HEK293 (cell line): ENCODE measurements at regions not wholly inside any gene's neighbourhood (a gene's known extent, or its start where the extent isn't known, plus 50 kb on each side); places are given as distances from the start of the nearest gene placed in this dataset.
"Not testable (repeated sequence)": the region's sequence is repeated elsewhere in the genome, so short reads cannot be mapped to it uniquely, and the experiment has no call there.

Source experiments
- YY1 ChIP-seq: fragments of 450-650 bp; formaldehyde crosslinking; IDR thresholded peaks from 2 replicates; pipeline ENCODE4 v1.5.1; 2018; ENCODE audit warnings: missing biosample characterization, missing genetic modification characterization
- ZNF10 ChIP-seq: fragments of 450-650 bp; formaldehyde crosslinking; IDR thresholded peaks from 2 replicates; pipeline ENCODE4 v1.5.1; 2017; ENCODE audit warnings: missing biosample characterization, missing genetic modification characterization
- ZNF423 ChIP-seq: fragments of 450-650 bp; formaldehyde crosslinking; IDR thresholded peaks from 2 replicates; pipeline ENCODE4 v1.5.1; 2016; ENCODE audit warnings: missing biosample characterization, missing genetic modification characterization
- ZNF426 ChIP-seq: fragments of 450-650 bp; formaldehyde crosslinking; IDR thresholded peaks from 2 replicates; pipeline ENCODE4 v1.5.1; 2017; ENCODE audit warnings: missing biosample characterization, missing genetic modification characterization, mild to moderate bottlenecking, inconsistent platforms, moderate library complexity
- TF ChIP-seq, protein P1 (sequence below): fragments of 450-650 bp; formaldehyde crosslinking; IDR thresholded peaks from 2 replicates; pipeline ENCODE4 v1.5.1; 2016; ENCODE audit warnings: missing biosample characterization, missing genetic modification characterization
- TF ChIP-seq, protein P2 (sequence below): fragments of 450-650 bp; formaldehyde crosslinking; IDR thresholded peaks from 2 replicates; pipeline ENCODE4 v1.5.1; 2016; ENCODE audit warnings: missing biosample characterization, missing genetic modification characterization
- TF ChIP-seq, protein P3 (sequence below): fragments of 450-650 bp; formaldehyde crosslinking; IDR thresholded peaks from 2 replicates; pipeline ENCODE4 v1.5.1; 2016; ENCODE audit warnings: missing biosample characterization, missing genetic modification characterization, low read depth

DNA sequence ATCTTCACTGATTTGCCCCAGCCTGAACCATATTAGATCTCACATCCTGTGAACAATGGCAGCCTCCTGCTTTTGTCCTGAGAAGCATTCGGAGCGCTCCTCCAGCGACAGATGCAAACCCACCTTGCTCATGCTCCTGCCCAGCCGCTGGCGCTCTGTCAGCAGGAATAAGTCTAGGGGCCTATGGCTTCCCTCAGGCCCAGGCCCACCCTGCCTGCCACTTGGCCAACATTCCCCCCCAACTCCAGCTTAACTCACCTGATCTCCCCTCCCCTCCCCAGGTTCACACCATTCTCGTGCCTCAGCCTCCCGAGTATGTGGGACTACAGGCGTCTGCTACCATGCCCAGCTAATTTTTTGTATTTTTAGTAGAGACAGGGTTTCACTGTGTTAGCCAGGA lies 4472.8 kb upstream of the OR11H1 start:
- not testable (repeated sequence) for TF ChIP-seq YY1 (tag by site-specific recombination); ZNF426; ZNF10 (tag by site-specific recombination); ZNF423 (tag by site-specific recombination)
- TF ChIP-seq, protein P1, sequence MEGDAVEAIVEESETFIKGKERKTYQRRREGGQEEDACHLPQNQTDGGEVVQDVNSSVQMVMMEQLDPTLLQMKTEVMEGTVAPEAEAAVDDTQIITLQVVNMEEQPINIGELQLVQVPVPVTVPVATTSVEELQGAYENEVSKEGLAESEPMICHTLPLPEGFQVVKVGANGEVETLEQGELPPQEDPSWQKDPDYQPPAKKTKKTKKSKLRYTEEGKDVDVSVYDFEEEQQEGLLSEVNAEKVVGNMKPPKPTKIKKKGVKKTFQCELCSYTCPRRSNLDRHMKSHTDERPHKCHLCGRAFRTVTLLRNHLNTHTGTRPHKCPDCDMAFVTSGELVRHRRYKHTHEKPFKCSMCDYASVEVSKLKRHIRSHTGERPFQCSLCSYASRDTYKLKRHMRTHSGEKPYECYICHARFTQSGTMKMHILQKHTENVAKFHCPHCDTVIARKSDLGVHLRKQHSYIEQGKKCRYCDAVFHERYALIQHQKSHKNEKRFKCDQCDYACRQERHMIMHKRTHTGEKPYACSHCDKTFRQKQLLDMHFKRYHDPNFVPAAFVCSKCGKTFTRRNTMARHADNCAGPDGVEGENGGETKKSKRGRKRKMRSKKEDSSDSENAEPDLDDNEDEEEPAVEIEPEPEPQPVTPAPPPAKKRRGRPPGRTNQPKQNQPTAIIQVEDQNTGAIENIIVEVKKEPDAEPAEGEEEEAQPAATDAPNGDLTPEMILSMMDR, result not testable (repeated sequence)
- TF ChIP-seq, protein P2, sequence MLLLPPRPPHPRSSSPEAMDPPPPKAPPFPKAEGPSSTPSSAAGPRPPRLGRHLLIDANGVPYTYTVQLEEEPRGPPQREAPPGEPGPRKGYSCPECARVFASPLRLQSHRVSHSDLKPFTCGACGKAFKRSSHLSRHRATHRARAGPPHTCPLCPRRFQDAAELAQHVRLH (tag by site-specific recombination), result not testable (repeated sequence)
- TF ChIP-seq, protein P3, sequence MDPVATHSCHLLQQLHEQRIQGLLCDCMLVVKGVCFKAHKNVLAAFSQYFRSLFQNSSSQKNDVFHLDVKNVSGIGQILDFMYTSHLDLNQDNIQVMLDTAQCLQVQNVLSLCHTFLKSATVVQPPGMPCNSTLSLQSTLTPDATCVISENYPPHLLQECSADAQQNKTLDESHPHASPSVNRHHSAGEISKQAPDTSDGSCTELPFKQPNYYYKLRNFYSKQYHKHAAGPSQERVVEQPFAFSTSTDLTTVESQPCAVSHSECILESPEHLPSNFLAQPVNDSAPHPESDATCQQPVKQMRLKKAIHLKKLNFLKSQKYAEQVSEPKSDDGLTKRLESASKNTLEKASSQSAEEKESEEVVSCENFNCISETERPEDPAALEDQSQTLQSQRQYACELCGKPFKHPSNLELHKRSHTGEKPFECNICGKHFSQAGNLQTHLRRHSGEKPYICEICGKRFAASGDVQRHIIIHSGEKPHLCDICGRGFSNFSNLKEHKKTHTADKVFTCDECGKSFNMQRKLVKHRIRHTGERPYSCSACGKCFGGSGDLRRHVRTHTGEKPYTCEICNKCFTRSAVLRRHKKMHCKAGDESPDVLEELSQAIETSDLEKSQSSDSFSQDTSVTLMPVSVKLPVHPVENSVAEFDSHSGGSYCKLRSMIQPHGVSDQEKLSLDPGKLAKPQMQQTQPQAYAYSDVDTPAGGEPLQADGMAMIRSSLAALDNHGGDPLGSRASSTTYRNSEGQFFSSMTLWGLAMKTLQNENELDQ (tag by site-specific recombination), result not testable (repeated sequence)
